DND-41 (cell line): ENCODE measurements at regions not wholly inside any gene's neighbourhood (a gene's known extent, or its start where the extent isn't known, plus 50 kb on each side); places are given as distances from the start of the nearest gene placed in this dataset.

ENCODE experiments used
- EZH2 ChIP-seq: IDR thresholded peaks from 3 replicates; pipeline ENCODE4 v1.6.1; 2012; ENCODE audit warnings: borderline replicate concordance, low read depth, mild to moderate bottlenecking, moderate library complexity, low read length, inconsistent platforms; ENCODE audit not compliant: severe bottlenecking
- TF ChIP-seq, protein P1 (sequence below): IDR thresholded peaks from 2 replicates; pipeline ENCODE4 v1.5.1; 2012; ENCODE audit warnings: borderline replicate concordance, low read length, moderate library complexity, mild to moderate bottlenecking; ENCODE audit not compliant: poor library complexity, severe bottlenecking; ENCODE audit errors: extremely low read depth

GRCh38 chr4:45082101-45082500, 355.7 kb upstream of the GNPDA2 start:
- TF ChIP-seq, protein P1, sequence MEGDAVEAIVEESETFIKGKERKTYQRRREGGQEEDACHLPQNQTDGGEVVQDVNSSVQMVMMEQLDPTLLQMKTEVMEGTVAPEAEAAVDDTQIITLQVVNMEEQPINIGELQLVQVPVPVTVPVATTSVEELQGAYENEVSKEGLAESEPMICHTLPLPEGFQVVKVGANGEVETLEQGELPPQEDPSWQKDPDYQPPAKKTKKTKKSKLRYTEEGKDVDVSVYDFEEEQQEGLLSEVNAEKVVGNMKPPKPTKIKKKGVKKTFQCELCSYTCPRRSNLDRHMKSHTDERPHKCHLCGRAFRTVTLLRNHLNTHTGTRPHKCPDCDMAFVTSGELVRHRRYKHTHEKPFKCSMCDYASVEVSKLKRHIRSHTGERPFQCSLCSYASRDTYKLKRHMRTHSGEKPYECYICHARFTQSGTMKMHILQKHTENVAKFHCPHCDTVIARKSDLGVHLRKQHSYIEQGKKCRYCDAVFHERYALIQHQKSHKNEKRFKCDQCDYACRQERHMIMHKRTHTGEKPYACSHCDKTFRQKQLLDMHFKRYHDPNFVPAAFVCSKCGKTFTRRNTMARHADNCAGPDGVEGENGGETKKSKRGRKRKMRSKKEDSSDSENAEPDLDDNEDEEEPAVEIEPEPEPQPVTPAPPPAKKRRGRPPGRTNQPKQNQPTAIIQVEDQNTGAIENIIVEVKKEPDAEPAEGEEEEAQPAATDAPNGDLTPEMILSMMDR, result no peak
- no peak for TF ChIP-seq EZH2
